ENCODE measurements at regions not wholly inside any gene's neighbourhood (a gene's known extent, or its start where the extent isn't known, plus 50 kb on each side); places are given as distances from the start of the nearest gene placed in this dataset.

GRCh38 chr4:56169061-56169460 is 218.2 kb downstream of the AASDH start:
- H3K4me1 ChIP-seq, result no peaks in the 10 kb centered on the region
- H3K9me3 ChIP-seq, result no peaks in the 10 kb centered on the region
- DNase-seq, result no peak
- no peaks in the 10 kb centered on the region for H3K36me3 ChIP-seq
- no peak overlapping the region for H3K27ac ChIP-seq
- no peak for TF ChIP-seq POLR2A (IDR thresholded peaks at IDR 0.05)
- TF ChIP-seq, protein P1, sequence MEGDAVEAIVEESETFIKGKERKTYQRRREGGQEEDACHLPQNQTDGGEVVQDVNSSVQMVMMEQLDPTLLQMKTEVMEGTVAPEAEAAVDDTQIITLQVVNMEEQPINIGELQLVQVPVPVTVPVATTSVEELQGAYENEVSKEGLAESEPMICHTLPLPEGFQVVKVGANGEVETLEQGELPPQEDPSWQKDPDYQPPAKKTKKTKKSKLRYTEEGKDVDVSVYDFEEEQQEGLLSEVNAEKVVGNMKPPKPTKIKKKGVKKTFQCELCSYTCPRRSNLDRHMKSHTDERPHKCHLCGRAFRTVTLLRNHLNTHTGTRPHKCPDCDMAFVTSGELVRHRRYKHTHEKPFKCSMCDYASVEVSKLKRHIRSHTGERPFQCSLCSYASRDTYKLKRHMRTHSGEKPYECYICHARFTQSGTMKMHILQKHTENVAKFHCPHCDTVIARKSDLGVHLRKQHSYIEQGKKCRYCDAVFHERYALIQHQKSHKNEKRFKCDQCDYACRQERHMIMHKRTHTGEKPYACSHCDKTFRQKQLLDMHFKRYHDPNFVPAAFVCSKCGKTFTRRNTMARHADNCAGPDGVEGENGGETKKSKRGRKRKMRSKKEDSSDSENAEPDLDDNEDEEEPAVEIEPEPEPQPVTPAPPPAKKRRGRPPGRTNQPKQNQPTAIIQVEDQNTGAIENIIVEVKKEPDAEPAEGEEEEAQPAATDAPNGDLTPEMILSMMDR (IDR thresholded peaks at IDR 0.05), result no peak
- H3K4me3 ChIP-seq, result no peak overlapping the region
- no peaks in the 10 kb centered on the region for H3K27me3 ChIP-seq

DNA sequence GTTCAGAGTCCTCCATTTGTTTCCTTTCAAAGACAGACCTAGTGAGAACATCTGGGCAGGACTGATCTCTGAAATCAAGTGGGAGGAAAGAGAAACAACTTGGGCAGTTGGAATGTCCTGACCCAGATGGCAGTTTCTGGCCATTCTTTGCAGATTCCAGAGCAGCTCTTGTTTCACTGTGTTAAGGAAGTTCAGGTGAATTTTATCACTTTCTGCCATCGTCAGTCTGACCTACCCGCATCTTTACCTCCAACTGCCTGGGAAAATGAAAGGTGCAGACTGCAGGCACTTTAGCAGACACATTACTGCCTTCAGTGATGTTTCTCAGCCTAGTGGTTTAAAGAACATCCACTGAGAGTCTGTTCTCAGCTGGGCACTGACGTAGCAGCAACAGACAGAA is 216.2 kb downstream of the CEP135 start:
- peaks cover 0 to 3% (median 0%) of the 10 kb centered on the region in 4 donors for H3K4me1 ChIP-seq
- H3K27ac ChIP-seq, result no peak overlapping the region
- TF ChIP-seq, protein P1 (IDR thresholded peaks at IDR 0.05), result no peak
- no peak for TF ChIP-seq POLR2A (IDR thresholded peaks at IDR 0.05)
- no peaks in the 10 kb centered on the region for H3K27me3 ChIP-seq
- H3K9me3 ChIP-seq, result no peaks in the 10 kb centered on the region
- H3K4me3 ChIP-seq, result no peak overlapping the region
- no peaks in the 10 kb centered on the region for H3K36me3 ChIP-seq
- no peak for DNase-seq

- DNase-seq, result peak in 2 of 3 donors; percentile 60 to 83
- Histone ChIP-seq H3K4me1 (peaks cover 0 to 3% (median 0%) of the 10 kb centered on the region in 4 donors), H3K9me3 (no peaks in the 10 kb centered on the region), H3K27me3 (no peaks in the 10 kb centered on the region), H3K27ac (no peak overlapping the region), H3K36me3 (no peaks in the 10 kb centered on the region), H3K4me3 (no peak overlapping the region)
- no peak for TF ChIP-seq POLR2A (IDR thresholded peaks at IDR 0.05)
- TF ChIP-seq, protein P1 (IDR thresholded peaks at IDR 0.05), result peak in 2 of 6 experiments; percentile 6 to 20
Measured at GRCh38 chr4:56160636-56161035, 211.9 kb downstream of the CEP135 start.

- Histone ChIP-seq H3K27ac (no peak overlapping the region), H3K9me3 (no peaks in the 10 kb centered on the region), H3K4me1 (peaks cover 0 to 3% (median 0%) of the 10 kb centered on the region in 4 donors), H3K27me3 (no peaks in the 10 kb centered on the region), H3K36me3 (no peaks in the 10 kb centered on the region), H3K4me3 (no peak overlapping the region)
- peak in 1 of 3 donors; percentile 52 for DNase-seq
- TF ChIP-seq, protein P1 (IDR thresholded peaks at IDR 0.05), result no peak
- no peak for TF ChIP-seq POLR2A (IDR thresholded peaks at IDR 0.05)
Measured at GRCh38 chr4:56158483-56158882, 209.7 kb downstream of the CEP135 start.

DNA sequence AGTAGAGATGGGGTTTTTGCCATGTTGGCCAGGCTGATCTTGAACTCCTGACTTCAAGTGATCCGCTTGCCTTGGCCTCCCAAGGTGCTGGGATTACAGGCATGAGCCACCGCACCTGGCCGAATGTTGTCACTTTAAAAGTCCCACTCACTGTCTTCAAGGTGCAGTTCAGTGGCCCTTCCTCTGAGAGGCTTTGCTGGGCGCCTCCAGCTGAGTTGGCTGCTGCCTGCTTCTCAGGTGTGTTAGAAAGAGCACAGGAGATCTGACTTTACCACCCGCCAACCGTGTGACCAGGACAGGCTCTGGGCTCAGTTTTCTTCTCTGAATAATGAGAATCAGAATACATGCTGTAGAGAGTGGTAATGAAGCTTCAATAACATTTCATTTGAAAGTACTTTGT is 207.4 kb downstream of the CEP135 start:
- Histone ChIP-seq H3K27me3 (no peaks in the 10 kb centered on the region), H3K9me3 (no peaks in the 10 kb centered on the region), H3K36me3 (no peaks in the 10 kb centered on the region), H3K27ac (no peak overlapping the region), H3K4me1 (peaks cover 0 to 3% (median 0%) of the 10 kb centered on the region in 4 donors), H3K4me3 (no peak overlapping the region)
- TF ChIP-seq POLR2A (IDR thresholded peaks at IDR 0.05), result no peak
- TF ChIP-seq, protein P1 (IDR thresholded peaks at IDR 0.05), result no peak
- DNase-seq, result no peak

GRCh38 chr4:56155432-56155831 is 206.7 kb downstream of the CEP135 start:
- H3K9me3 ChIP-seq, result no peaks in the 10 kb centered on the region
- TF ChIP-seq, protein P1 (IDR thresholded peaks at IDR 0.05), result no peak
- TF ChIP-seq POLR2A (IDR thresholded peaks at IDR 0.05), result no peak
- DNase-seq, result no peak
- peaks cover 0 to 3% (median 0%) of the 10 kb centered on the region in 4 donors for H3K4me1 ChIP-seq
- H3K27me3 ChIP-seq, result no peaks in the 10 kb centered on the region
- H3K27ac ChIP-seq, result no peak overlapping the region
- no peaks in the 10 kb centered on the region for H3K36me3 ChIP-seq
- no peak overlapping the region for H3K4me3 ChIP-seq

Data from Peyer's patch (tissue), 4 donors.